ENCODE measurements at regions not wholly inside any gene's neighbourhood (a gene's known extent, or its start where the extent isn't known, plus 50 kb on each side); places are given as distances from the start of the nearest gene placed in this dataset.

- peak; percentile 14 for DNase-seq (ENCODE audit: low read depth)
- H3K4me3 ChIP-seq (ENCODE audit: low read depth, low read length): no peak overlapping the region
- TF ChIP-seq CTCF (conservative IDR thresholded peaks at IDR 0.05; ENCODE audit: low read depth, low read length): peak; percentile 3
These were observed 93.2 kb downstream of the AKR1D1 start for GRCh38 chr7:138169441-138169851.

GRCh38 chr7:138170298-138170697 is 94.0 kb downstream of the AKR1D1 start:
- DNase-seq (ENCODE audit: low read depth): no peak
- no peak overlapping the region for H3K4me3 ChIP-seq (ENCODE audit: low read depth, low read length)
- no peak for TF ChIP-seq CTCF (conservative IDR thresholded peaks at IDR 0.05; ENCODE audit: low read depth, low read length)

- no peak overlapping the region for H3K4me3 ChIP-seq (ENCODE audit: low read depth, low read length)
- no peak for DNase-seq (ENCODE audit: low read depth)
- no peak for TF ChIP-seq CTCF (conservative IDR thresholded peaks at IDR 0.05; ENCODE audit: low read depth, low read length)
These were observed 94.9 kb downstream of the AKR1D1 start for GRCh38 chr7:138170959-138171703.

GRCh38 chr7:138173548-138173947 is 97.3 kb downstream of the AKR1D1 start:
- no peak for TF ChIP-seq CTCF (conservative IDR thresholded peaks at IDR 0.05; ENCODE audit: low read depth, low read length)
- no peak for DNase-seq (ENCODE audit: low read depth)
- no peak overlapping the region for H3K4me3 ChIP-seq (ENCODE audit: low read depth, low read length)

GRCh38 chr7:138176060-138176459 is 99.8 kb downstream of the AKR1D1 start:
- no peak for DNase-seq (ENCODE audit: low read depth)
- no peak for TF ChIP-seq CTCF (conservative IDR thresholded peaks at IDR 0.05; ENCODE audit: low read depth, low read length)
- H3K4me3 ChIP-seq (ENCODE audit: low read depth, low read length): no peak overlapping the region

- H3K4me3 ChIP-seq (ENCODE audit: low read depth, low read length): no peak overlapping the region
- no peak for TF ChIP-seq CTCF (conservative IDR thresholded peaks at IDR 0.05; ENCODE audit: low read depth, low read length)
- DNase-seq (ENCODE audit: low read depth): no peak
These were observed 107.9 kb downstream of the AKR1D1 start for GRCh38 chr7:138184191-138184590.
